ENCODE measurements at regions not wholly inside any gene's neighbourhood (a gene's known extent, or its start where the extent isn't known, plus 50 kb on each side); places are given as distances from the start of the nearest gene placed in this dataset.

- peaks cover 32% of the 10 kb centered on the region for H3K9me3 Mint-ChIP-seq
- no peak for DNase-seq (ENCODE audit: low spot score)
- no peak overlapping the region for H3K27ac Mint-ChIP-seq
- intact Hi-C loops (cut with micrococcal nuclease) = no loop called here
- H3K36me3 Mint-ChIP-seq (ENCODE audit: low read depth) = no peaks in the 10 kb centered on the region
- no peak overlapping the region for H3K4me3 Mint-ChIP-seq (ENCODE audit: low read depth)
- no peaks in the 10 kb centered on the region for H3K4me1 Mint-ChIP-seq (ENCODE audit: low read depth)
- H3K27me3 Mint-ChIP-seq (ENCODE audit: low read depth) = no peaks in the 10 kb centered on the region
These were observed 1569.9 kb upstream of the ADGRL3 start for GRCh38 chr4:59630235-59630634.

- peaks cover 36% of the 10 kb centered on the region for H3K9me3 Mint-ChIP-seq
- H3K4me1 Mint-ChIP-seq (ENCODE audit: low read depth) = no peaks in the 10 kb centered on the region
- no peak overlapping the region for H3K27ac Mint-ChIP-seq
- no peak for DNase-seq (ENCODE audit: low spot score)
- H3K27me3 Mint-ChIP-seq (ENCODE audit: low read depth) = no peaks in the 10 kb centered on the region
- H3K36me3 Mint-ChIP-seq (ENCODE audit: low read depth) = no peaks in the 10 kb centered on the region
- intact Hi-C loops (cut with micrococcal nuclease) = no loop called here
- no peak overlapping the region for H3K4me3 Mint-ChIP-seq (ENCODE audit: low read depth)
These were observed 1569.2 kb upstream of the ADGRL3 start for GRCh38 chr4:59630922-59631321.

GRCh38 chr4:59637596-59637995 lies 1562.5 kb upstream of the ADGRL3 start:
- H3K9me3 Mint-ChIP-seq = peaks cover 39% of the 10 kb centered on the region
- H3K4me3 Mint-ChIP-seq (ENCODE audit: low read depth) = no peak overlapping the region
- DNase-seq (ENCODE audit: low spot score) = no peak
- no peak overlapping the region for H3K27ac Mint-ChIP-seq
- intact Hi-C loops (cut with micrococcal nuclease) = no loop called here
- no peaks in the 10 kb centered on the region for H3K36me3 Mint-ChIP-seq (ENCODE audit: low read depth)
- no peaks in the 10 kb centered on the region for H3K27me3 Mint-ChIP-seq (ENCODE audit: low read depth)
- no peaks in the 10 kb centered on the region for H3K4me1 Mint-ChIP-seq (ENCODE audit: low read depth)

- Mint-ChIP-seq H3K9me3 (peaks cover 13% of the 10 kb centered on the region), H3K4me1 (ENCODE audit: low read depth) (no peaks in the 10 kb centered on the region), H3K27ac (no peak overlapping the region), H3K36me3 (ENCODE audit: low read depth) (no peaks in the 10 kb centered on the region), H3K27me3 (ENCODE audit: low read depth) (no peaks in the 10 kb centered on the region), H3K4me3 (ENCODE audit: low read depth) (no peak overlapping the region)
- intact Hi-C loops (cut with micrococcal nuclease) = no loop called here
- no peak for DNase-seq (ENCODE audit: low spot score)
These were observed 1556.4 kb upstream of the ADGRL3 start for GRCh38 chr4:59643682-59644081.

- no peaks in the 10 kb centered on the region for H3K4me1 Mint-ChIP-seq (ENCODE audit: low read depth)
- intact Hi-C loops (cut with micrococcal nuclease) = no loop called here
- no peaks in the 10 kb centered on the region for H3K27me3 Mint-ChIP-seq (ENCODE audit: low read depth)
- peaks cover 4% of the 10 kb centered on the region for H3K9me3 Mint-ChIP-seq
- DNase-seq (ENCODE audit: low spot score) = no peak
- no peak overlapping the region for H3K27ac Mint-ChIP-seq
- no peak overlapping the region for H3K4me3 Mint-ChIP-seq (ENCODE audit: low read depth)
- H3K36me3 Mint-ChIP-seq (ENCODE audit: low read depth) = no peaks in the 10 kb centered on the region
These were observed 1555.4 kb upstream of the ADGRL3 start for GRCh38 chr4:59644765-59645164.

GRCh38 chr4:59646082-59646481 lies 1554.0 kb upstream of the ADGRL3 start:
- DNase-seq (ENCODE audit: low spot score) = no peak
- no peak overlapping the region for H3K27ac Mint-ChIP-seq
- H3K36me3 Mint-ChIP-seq (ENCODE audit: low read depth) = no peaks in the 10 kb centered on the region
- H3K27me3 Mint-ChIP-seq (ENCODE audit: low read depth) = no peaks in the 10 kb centered on the region
- H3K4me3 Mint-ChIP-seq (ENCODE audit: low read depth) = no peak overlapping the region
- intact Hi-C loops (cut with micrococcal nuclease) = no loop called here
- H3K4me1 Mint-ChIP-seq (ENCODE audit: low read depth) = no peaks in the 10 kb centered on the region
- peaks cover 16% of the 10 kb centered on the region for H3K9me3 Mint-ChIP-seq

- Mint-ChIP-seq H3K27ac (no peak overlapping the region), H3K36me3 (ENCODE audit: low read depth) (no peaks in the 10 kb centered on the region), H3K9me3 (peaks cover 16% of the 10 kb centered on the region), H3K27me3 (ENCODE audit: low read depth) (no peaks in the 10 kb centered on the region), H3K4me1 (ENCODE audit: low read depth) (no peaks in the 10 kb centered on the region), H3K4me3 (ENCODE audit: low read depth) (no peak overlapping the region)
- intact Hi-C loops (cut with micrococcal nuclease) = no loop called here
- DNase-seq (ENCODE audit: low spot score) = no peak
These were observed 1553.1 kb upstream of the ADGRL3 start for GRCh38 chr4:59647011-59647410.

- H3K4me1 Mint-ChIP-seq (ENCODE audit: low read depth) = no peaks in the 10 kb centered on the region
- no peaks in the 10 kb centered on the region for H3K27me3 Mint-ChIP-seq (ENCODE audit: low read depth)
- H3K36me3 Mint-ChIP-seq (ENCODE audit: low read depth) = no peaks in the 10 kb centered on the region
- peaks cover 14% of the 10 kb centered on the region for H3K9me3 Mint-ChIP-seq
- intact Hi-C loops (cut with micrococcal nuclease) = no loop called here
- DNase-seq (ENCODE audit: low spot score) = no peak
- H3K27ac Mint-ChIP-seq = no peak overlapping the region
- no peak overlapping the region for H3K4me3 Mint-ChIP-seq (ENCODE audit: low read depth)
These were observed 1552.6 kb upstream of the ADGRL3 start for GRCh38 chr4:59647500-59647899.

- no peak overlapping the region for H3K27ac Mint-ChIP-seq
- intact Hi-C loops (cut with micrococcal nuclease) = no loop called here
These were observed 1549.3 kb upstream of the ADGRL3 start for GRCh38 chr4:59650861-59651260.

GRCh38 chr4:59655996-59656395 lies 1544.1 kb upstream of the ADGRL3 start:
- Mint-ChIP-seq H3K4me1 (ENCODE audit: low read depth) (no peaks in the 10 kb centered on the region), H3K4me3 (ENCODE audit: low read depth) (no peak overlapping the region), H3K9me3 (peaks cover 47% of the 10 kb centered on the region), H3K27ac (no peak overlapping the region), H3K27me3 (ENCODE audit: low read depth) (no peaks in the 10 kb centered on the region), H3K36me3 (ENCODE audit: low read depth) (no peaks in the 10 kb centered on the region)
- intact Hi-C loops (cut with micrococcal nuclease) = no loop called here
- DNase-seq (ENCODE audit: low spot score) = no peak

More at GRCh38 chr4:59650861-59651260, 1549.3 kb upstream of the ADGRL3 start:
- no peak for DNase-seq (ENCODE audit: low spot score)
- H3K4me1 Mint-ChIP-seq (ENCODE audit: low read depth) = no peaks in the 10 kb centered on the region
- H3K4me3 Mint-ChIP-seq (ENCODE audit: low read depth) = no peak overlapping the region
- H3K36me3 Mint-ChIP-seq (ENCODE audit: low read depth) = no peaks in the 10 kb centered on the region
- H3K9me3 Mint-ChIP-seq = peaks cover 23% of the 10 kb centered on the region
- H3K27me3 Mint-ChIP-seq (ENCODE audit: low read depth) = no peaks in the 10 kb centered on the region

GRCh38 chr4:59664771-59665170 lies 1535.4 kb upstream of the ADGRL3 start:
- Mint-ChIP-seq H3K9me3 (peaks cover 14% of the 10 kb centered on the region), H3K36me3 (ENCODE audit: low read depth) (no peaks in the 10 kb centered on the region), H3K4me1 (ENCODE audit: low read depth) (no peaks in the 10 kb centered on the region), H3K27ac (no peak overlapping the region), H3K4me3 (ENCODE audit: low read depth) (no peak overlapping the region), H3K27me3 (ENCODE audit: low read depth) (no peaks in the 10 kb centered on the region)
- intact Hi-C loops (cut with micrococcal nuclease) = no loop called here
- DNase-seq (ENCODE audit: low spot score) = no peak

GRCh38 chr4:59666645-59667044 lies 1533.5 kb upstream of the ADGRL3 start:
- Mint-ChIP-seq H3K27ac (no peak overlapping the region), H3K4me1 (ENCODE audit: low read depth) (no peaks in the 10 kb centered on the region), H3K36me3 (ENCODE audit: low read depth) (no peaks in the 10 kb centered on the region), H3K4me3 (ENCODE audit: low read depth) (no peak overlapping the region), H3K9me3 (peaks cover 4% of the 10 kb centered on the region), H3K27me3 (ENCODE audit: low read depth) (no peaks in the 10 kb centered on the region)
- intact Hi-C loops (cut with micrococcal nuclease) = no loop called here
- no peak for DNase-seq (ENCODE audit: low spot score)

- no peak for DNase-seq (ENCODE audit: low spot score)
- Mint-ChIP-seq H3K27ac (no peak overlapping the region), H3K27me3 (ENCODE audit: low read depth) (no peaks in the 10 kb centered on the region), H3K4me1 (ENCODE audit: low read depth) (no peaks in the 10 kb centered on the region), H3K9me3 (peaks cover 4% of the 10 kb centered on the region), H3K36me3 (ENCODE audit: low read depth) (no peaks in the 10 kb centered on the region), H3K4me3 (ENCODE audit: low read depth) (no peak overlapping the region)
- intact Hi-C loops (cut with micrococcal nuclease) = no loop called here
These were observed 1529.1 kb upstream of the ADGRL3 start for GRCh38 chr4:59671037-59671436.

GRCh38 chr4:59676389-59676788 lies 1523.7 kb upstream of the ADGRL3 start:
- Mint-ChIP-seq H3K27me3 (ENCODE audit: low read depth) (no peaks in the 10 kb centered on the region), H3K27ac (no peak overlapping the region), H3K4me1 (ENCODE audit: low read depth) (no peaks in the 10 kb centered on the region), H3K4me3 (ENCODE audit: low read depth) (no peak overlapping the region), H3K9me3 (peaks cover 24% of the 10 kb centered on the region), H3K36me3 (ENCODE audit: low read depth) (no peaks in the 10 kb centered on the region)
- intact Hi-C loops (cut with micrococcal nuclease) = no loop called here
- DNase-seq (ENCODE audit: low spot score) = no peak

All from activated T-helper 2 cell treated with anti-CD3 and anti-CD28 coated beads, Interferon-gamma antibody, Interleukin-2, Interleukin-4, amounts not matched to agents 10 μg/mL and 5 μg/mL and 100 μg/mL, durations not matched to agents 14 hours and 24 hours and 36 hours (primary cell).